Stimulated activated memory B cell treated with anti-CD40 and anti-IgM and Interleukin-4, amounts not matched to agents 10 μg/mL and 1 μg/mL and 100 μg/mL, for 72 hours (primary cell): ENCODE measurements at regions not wholly inside any gene's neighbourhood (a gene's known extent, or its start where the extent isn't known, plus 50 kb on each side); places are given as distances from the start of the nearest gene placed in this dataset.

Experiments used
- ATAC-seq: fragments of 150-1000 bp; cut with Tn5 transposase; 2 replicates; pipeline ENCODE4 v1.10.0; 2021
- H3K27ac Mint-ChIP-seq: one replicate; pipeline ENCODE4 v1.8.0; 2022; ENCODE audit warnings: mild to moderate bottlenecking, mixed read lengths
- H3K27me3 Mint-ChIP-seq: one replicate; pipeline ENCODE4 v1.8.0; 2022; ENCODE audit warnings: mixed read lengths
- H3K36me3 Mint-ChIP-seq: one replicate; pipeline ENCODE4 v1.8.0; 2022; ENCODE audit warnings: mixed read lengths
- H3K4me1 Mint-ChIP-seq: one replicate; pipeline ENCODE4 v1.8.0; 2022; ENCODE audit warnings: mixed read lengths
- H3K4me3 Mint-ChIP-seq: one replicate; pipeline ENCODE4 v1.8.0; 2022; ENCODE audit warnings: mild to moderate bottlenecking, moderate library complexity, mixed read lengths
- H3K9me3 Mint-ChIP-seq: one replicate; pipeline ENCODE4 v1.8.0; 2022; ENCODE audit warnings: mixed read lengths

DNA sequence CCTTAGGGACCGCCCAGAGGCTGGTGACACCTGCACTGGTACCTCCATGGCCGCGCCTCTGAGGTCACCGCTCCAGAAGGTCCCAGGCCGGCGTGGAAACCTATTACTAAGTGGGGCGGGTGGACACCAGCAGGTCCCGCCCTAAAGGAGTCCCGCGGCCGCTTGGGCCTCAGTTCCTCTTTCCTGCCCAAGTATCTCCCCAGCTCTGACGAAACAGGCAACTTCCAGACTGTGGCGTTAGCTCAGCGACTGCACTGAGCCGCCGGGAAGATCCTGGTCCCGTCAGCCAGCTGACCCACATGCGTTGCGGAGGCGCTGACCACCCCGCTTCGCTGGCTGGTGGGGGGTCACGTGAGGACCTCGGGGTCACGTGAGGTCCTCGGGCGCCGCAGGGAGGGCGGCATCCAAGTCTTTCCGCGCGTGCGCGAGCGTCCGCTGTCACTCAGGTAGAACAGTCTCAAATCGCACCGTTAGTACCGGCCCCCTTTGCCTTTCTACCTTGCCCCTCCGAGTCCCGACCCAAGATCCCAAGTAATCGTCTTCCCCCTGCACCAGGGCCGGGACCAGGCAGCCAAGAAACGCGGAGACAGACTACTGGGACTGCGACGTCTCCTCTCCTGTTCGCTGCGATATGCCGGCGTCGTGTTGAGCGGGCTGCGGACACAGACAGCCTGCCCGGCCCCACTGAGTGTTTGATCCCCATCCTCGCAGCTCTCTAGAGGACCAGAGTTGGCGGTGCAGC lies 53.7 kb upstream of the KDM4C start:
- H3K27ac Mint-ChIP-seq = peak overlapping the region; percentile 93
- peaks cover 4% of the 10 kb centered on the region for H3K9me3 Mint-ChIP-seq
- H3K4me1 Mint-ChIP-seq = peaks cover 29% of the 10 kb centered on the region
- peak; percentile 93 for ATAC-seq
- H3K4me3 Mint-ChIP-seq = peak overlapping the region; percentile 85
- no peaks in the 10 kb centered on the region for H3K27me3 Mint-ChIP-seq
- peaks cover 5% of the 10 kb centered on the region for H3K36me3 Mint-ChIP-seq

GRCh38 chr9:6702707-6703106 lies 55.1 kb upstream of the KDM4C start:
- Mint-ChIP-seq H3K4me3 (peak overlapping the region; percentile 85), H3K27ac (peak overlapping the region; percentile 93), H3K4me1 (peaks cover 29% of the 10 kb centered on the region), H3K9me3 (no peaks in the 10 kb centered on the region), H3K36me3 (no peaks in the 10 kb centered on the region), H3K27me3 (no peaks in the 10 kb centered on the region)
- ATAC-seq = no peak

DNA sequence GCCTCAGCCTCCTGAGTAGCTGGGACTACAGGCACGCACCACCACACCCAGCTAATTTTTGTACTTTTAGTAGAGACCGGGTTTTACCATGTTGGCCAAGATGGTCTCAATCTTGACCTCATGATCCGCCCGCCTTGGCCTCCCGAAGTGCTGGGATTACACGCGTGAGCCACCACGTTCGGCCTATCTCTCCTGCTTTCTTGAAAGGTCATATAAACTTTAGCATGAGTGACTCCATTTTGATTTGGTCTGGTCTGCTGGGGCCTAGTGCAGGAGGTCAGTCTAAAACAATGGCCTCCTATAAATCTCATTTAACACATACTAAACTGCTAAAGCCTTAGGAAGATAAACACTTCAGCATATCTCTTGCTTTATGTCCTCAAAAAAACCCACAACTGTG lies 50.6 kb upstream of the GLDC start:
- Mint-ChIP-seq H3K27me3 (no peaks in the 10 kb centered on the region), H3K36me3 (peaks cover 10% of the 10 kb centered on the region), H3K27ac (peak overlapping the region; percentile 84), H3K4me1 (peaks cover 46% of the 10 kb centered on the region), H3K9me3 (no peaks in the 10 kb centered on the region), H3K4me3 (no peak overlapping the region)
- ATAC-seq = no peak

DNA sequence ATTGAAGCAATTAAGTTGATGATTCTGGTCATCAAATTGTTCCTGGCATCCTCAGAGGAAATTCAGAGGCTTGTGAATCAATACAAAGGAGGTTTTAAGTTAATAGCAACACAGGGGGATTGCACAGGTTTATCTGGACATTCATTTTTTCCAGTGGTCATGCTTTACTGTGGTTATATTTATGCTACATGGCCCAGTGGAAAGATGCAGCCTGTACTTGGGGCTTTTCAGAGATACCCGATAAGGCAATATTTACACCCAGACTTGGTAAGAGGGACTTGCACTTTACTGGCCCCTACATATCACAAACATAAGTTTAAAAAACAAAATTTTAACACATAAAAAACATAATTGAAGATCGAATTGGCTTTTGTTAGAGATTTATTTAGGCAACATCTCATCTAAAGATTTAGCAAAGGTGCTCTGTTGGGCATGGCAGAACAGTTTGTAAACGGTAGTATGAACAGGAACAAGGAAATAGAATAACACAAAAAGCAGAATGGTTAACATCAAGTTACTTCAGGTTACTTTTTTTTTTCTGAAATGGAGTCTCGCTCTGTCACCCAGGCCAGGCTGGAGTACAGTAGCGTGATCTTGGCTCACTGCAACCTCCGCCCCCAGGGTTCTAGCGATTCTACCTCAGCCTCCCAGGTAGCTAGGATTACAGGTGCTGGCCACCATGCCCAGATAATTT lies 49.7 kb upstream of the GLDC start:
- no peaks in the 10 kb centered on the region for H3K9me3 Mint-ChIP-seq
- ATAC-seq = no peak
- H3K36me3 Mint-ChIP-seq = peaks cover 10% of the 10 kb centered on the region
- H3K4me3 Mint-ChIP-seq = no peak overlapping the region
- peaks cover 45% of the 10 kb centered on the region for H3K4me1 Mint-ChIP-seq
- peak overlapping the region; percentile 84 for H3K27ac Mint-ChIP-seq
- no peaks in the 10 kb centered on the region for H3K27me3 Mint-ChIP-seq
